ENCODE measurements at regions not wholly inside any gene's neighbourhood (a gene's known extent, or its start where the extent isn't known, plus 50 kb on each side); places are given as distances from the start of the nearest gene placed in this dataset.
"Not testable (repeated sequence)": the region's sequence is repeated elsewhere in the genome, so short reads cannot be mapped to it uniquely, and the experiment has no call there.

DNA sequence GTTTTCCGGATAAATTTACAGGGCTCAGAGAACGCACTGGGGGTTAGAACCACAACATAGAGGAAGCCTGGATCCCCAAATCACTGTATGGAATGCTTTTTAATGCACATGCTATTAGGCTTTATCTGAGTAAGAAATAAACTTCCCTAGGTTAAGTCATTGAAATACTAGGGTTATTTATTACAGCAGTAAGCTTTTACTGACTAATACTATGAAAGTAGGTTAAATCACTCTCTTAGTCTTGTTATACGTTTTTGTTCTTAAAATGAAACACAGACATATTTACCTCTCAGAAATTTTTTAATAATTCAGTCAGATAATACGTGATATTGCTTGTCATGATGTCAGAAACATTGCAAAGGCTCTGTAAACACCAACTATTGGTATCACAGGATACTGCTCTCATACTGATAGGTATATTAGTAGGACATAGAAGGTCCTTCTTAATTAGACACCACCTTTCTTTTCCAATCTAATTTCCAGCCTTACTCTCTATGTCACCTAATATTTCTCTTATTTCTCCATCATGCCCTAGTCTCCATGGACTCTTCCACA, 162.7 kb upstream of the NYAP2 start:
- no peak for DNase-seq

DNA sequence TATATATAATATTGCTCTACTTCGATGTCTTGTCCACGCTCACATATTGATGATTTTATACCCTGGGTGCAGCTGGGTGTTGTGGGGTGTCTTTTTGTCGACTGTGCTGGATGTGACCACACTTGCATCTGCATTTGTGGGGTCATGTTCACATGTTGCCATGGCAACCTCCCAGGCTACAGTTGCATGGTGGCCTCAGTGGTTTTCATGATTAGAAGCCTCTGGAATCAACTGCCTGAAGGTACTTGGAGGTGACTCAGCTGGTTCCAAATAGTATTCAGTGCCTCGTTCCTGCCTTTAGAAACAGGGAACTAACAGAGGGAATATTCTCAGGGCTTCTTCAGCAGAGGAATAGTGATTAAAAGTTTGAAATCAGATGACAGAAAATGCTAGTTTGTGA, 166.3 kb upstream of the NYAP2 start:
- no peak for DNase-seq

DNA sequence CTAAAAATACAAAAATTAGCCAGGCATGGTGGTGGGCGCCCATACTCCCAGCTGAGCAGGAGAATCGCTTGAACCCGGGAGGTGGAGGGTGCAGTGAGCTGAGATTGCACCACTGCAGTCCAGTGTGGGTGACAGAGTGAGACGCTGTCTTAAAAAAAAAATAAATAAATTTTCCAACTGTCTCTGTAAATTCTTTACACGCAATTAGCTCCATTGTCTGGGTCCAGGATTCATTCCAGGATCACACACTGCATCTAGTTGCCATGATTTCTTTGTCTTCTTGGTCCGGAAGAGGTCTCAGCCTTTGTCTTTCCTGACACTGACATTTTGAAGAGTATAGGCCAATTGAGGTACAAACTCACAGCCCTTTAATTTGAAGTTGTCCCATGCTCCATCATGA, 167.6 kb upstream of the NYAP2 start:
- peak; percentile 1 for DNase-seq

DNA sequence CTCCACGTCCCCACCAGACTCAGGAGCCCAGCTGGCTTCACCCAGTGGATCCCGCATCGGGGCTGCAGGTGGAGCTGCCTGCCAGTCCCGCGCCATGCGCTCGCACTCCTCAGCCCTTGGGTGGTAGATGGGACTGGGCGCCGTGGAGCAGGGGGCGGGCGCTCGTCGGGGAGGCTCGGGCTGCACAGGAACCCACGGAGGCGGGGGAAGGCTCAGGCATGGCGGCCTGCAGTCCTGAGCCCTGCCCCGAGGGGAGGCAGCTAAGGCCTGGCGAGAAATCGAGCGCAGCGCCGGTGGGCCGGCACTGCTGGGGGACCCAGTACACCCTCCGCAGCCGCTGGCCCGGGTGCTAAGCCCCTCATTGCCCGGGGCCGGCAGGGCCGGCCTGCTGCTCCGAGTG, 170.2 kb upstream of the NYAP2 start:
- DNase-seq: not testable (repeated sequence)

DNA sequence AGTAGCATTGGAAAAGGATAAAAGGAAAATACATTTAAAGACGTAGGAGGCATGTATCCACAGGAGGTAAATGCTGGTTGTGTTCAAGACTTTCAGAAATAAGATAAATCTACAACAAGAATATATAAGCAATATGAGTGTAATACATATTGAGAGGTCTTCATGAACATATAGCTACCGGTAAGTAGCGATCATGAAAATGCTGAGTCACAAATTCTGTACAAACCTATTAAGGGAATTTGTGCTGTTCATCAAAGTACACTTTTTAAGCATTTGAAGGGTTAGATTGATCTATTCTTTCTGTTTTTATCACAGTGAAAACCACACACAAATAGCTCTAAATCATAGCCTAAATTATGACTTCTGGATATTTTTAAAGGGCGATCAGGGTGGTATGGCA, 173.1 kb upstream of the NYAP2 start:
- DNase-seq: no peak

DNA sequence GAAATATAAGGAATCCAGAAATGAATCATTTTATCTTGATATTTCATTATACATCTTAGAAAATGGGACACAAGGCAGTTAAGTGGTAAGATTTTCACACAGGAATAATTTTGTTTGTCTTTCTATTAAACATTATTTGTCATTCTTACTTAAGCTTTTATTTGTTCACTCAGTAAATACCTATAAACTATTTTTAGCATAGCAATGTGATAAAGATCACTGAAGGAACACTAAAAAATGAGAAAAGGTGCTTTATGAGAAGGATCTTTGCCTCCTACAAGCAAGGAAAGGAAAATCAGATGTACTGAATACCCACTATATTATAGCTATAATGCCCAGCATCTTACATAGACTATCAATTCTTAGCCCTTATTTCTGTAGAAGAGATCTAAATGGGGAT, 176.2 kb upstream of the NYAP2 start:
- no peak for DNase-seq

DNA sequence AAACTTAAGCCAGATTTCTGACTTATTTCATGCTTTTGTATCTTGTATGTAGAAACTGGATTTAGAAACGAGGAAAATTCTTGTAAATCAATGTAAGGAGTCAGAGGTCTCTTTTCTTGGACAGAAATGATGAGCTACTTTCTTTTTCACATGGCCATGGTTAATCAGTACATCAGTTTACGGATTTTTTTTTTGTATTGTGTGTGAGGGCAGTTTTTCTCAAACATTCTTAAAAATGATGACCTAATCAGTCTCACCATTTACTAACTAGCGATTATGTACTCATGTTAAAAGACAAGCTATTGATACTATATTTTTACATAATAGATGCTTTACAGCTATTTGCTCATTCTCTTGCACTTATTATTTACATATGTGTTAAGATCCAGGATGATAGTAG, 165.2 kb upstream of the DOCK10 start:
- DNase-seq: no peak

DNA sequence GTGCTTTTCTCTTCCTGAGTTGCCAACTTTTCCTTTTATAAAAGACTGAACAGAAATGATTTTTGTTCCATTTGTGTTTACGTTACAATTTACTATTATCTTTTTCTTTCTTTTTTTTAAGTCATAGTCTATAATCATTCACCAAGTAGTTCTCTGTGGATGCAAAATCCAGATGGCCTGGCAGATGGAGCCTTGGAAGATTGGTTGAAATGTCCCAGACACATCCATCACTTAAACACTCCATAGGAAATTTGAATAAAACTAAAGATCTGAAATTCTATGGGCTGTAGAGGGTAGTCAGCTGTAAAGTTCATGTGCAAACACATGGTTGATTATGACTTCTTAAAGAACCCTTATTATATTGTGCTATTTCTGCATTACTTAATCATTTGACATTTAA, 164.8 kb upstream of the DOCK10 start:
- peak; percentile 91 for DNase-seq

DNA sequence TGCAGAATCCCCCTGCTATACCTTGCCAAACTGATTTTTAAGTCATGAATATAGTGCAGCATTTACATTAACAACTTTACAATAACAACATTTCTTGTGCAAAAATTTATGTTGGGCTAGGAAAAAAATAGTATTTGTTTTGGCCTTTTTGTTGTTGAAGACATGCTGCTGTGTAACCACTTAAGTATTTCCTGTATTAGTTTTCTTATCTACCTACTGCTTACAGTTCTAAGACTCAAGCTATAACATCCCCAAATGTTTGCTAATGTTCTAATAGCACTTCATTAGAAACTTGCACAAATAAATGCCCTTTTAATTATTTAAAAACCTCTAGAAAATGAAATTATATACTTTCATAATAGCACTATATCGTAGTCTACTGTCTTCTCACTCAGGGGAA, 154.3 kb upstream of the DOCK10 start:
- DNase-seq: no peak

DNA sequence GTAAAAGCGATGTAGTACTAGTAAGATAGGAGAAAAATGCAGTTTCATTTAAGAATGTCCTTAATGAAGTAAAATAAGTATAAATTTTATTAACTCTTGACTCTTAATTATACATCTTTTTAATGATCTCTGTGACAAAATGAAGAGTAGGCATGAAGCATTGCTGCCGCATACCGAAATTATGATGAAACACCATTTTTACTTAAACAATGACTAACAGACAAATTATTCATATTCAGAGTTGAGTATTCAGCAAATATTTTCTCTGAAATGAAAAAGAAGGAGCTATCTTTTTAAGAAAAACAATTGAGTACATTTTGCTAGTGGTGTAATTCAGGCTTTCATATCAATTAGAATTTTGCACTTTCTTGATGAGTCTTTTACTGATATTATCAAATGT, 150.6 kb upstream of the DOCK10 start:
- DNase-seq: no peak

DNA sequence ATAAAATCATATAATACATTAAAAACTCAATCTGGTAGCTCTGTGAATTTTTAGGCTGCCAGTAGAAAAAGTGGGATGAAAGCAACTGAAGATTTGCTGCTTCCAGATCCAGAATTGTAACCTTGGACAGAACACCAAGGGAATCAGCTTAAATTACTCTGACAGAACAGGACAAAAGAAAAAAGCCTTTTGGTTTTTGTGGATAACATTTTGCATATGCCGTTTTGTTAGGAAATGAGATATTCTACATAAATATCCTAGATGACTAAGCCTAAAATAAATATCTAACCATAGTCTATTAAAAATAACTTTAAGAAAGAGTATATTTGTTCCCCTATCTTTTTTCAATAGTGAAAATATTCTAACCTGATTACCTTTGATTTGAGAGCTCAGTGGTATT, 148.7 kb upstream of the DOCK10 start:
- no peak for DNase-seq

DNA sequence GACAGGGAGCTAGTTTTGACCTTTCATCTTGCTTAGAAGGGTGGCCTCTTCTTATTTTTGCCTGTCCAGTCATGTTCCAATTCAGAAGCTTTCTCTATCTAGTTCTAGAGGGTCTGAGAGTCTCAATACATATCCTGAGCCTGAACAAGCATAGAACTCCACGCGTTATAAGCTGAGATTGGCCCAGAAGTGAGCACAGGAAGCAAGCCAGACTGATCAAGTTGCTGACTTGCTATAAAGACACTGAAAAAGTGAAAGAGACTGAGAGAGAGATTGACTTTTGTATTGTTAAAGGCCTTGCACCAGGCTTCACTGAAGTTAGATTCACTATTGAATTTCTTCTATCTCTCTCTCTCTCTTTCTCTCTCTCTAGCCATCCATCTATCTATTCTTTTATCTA, 142.7 kb upstream of the DOCK10 start:
- DNase-seq: no peak

DNA sequence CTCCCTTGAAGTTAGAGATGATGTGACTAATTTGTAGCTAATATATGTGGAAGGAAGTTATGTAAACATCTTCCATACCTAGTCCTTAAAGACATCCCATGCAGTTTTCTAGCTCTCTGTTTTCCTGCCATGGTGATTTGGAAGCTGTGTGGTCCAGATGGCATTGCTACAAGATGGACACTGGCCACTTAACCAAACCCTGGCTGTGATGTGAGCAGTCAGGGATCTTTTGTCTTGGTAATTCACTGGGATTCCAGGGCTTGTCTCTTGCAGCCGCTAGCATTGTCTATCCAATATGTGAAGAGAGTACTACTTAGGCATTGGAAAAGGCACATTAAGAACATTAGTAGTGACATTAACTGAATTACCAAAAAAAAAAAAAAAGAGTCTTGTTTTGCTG, 139.9 kb upstream of the DOCK10 start:
- no peak for DNase-seq

DNA sequence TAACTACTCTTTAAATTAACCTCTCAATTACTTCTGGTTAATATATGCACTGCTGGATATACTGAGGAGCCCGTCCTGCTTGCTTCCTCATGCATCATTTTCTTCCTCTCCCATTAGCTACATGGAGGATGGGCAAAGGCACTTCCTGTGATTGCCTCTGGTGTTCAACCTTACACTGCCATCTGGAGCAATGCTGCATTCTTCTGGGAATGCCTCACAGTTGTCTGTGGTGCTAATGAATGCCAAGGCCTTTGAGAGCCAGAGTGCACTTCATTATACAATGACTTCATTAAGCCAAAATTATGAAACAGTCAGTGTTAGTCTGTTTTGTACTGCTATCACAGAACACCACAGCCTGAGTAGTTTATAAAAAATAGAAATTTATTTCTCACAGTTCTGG, 134.8 kb upstream of the DOCK10 start:
- DNase-seq: peak; percentile 60

DNA sequence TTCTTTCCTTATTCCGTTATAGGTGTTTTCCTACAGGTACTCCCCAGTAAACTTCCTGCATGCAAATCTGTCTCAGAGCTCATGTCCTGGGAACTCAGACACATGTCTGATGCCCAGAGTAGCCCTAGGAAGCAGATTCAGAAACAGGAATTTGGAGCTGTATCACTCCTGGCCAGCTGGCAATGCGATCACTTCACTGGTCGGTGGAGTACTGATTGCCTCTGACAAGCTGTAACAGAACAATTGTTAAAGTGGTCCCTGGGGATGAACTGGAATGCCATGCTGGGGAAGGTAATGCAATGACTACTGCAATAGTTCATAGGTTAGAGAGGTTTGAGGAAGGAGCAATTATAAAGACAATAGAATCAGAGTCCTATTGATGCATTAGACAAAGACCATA, 131.6 kb upstream of the DOCK10 start:
- DNase-seq: no peak

DNA sequence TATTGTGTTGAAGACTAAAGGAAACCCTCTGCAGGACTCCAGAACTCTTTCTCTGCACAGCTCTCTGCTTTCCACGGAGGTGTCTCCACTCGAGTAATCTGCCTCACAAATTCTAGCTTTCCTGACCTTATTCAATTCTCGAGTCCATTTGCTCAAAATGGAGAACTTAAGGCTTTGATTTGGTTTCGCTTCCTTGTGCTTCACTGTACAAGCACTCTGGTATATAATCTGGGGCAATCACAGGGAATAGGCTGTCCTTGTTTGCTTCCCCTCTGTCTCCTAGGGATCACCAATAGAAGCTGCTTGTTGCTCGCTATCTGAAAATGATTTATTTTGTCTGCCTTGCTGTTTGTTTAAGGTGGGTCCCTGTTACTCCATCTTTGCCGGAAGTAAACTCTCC, 129.1 kb upstream of the DOCK10 start:
- DNase-seq: no peak

DNA sequence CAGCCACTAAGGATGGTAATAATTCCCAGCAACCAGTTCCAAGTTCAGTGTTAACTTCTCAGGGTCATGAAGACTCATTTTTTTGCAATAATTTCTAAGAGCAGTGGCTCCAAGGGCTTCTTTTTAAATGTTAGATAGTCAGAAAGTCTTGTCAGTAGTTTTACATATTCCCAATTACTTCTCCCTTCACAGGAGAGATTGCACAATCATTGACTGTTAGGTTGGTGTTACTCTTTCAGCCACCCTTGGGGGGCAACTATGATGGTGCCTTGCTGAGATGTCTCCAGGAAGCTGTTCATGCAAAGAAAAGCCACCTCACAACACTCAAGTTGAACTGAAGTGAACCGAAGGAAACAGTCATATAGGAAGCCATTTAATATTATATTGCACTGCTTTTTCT, 127.9 kb upstream of the DOCK10 start:
- DNase-seq: no peak

DNA sequence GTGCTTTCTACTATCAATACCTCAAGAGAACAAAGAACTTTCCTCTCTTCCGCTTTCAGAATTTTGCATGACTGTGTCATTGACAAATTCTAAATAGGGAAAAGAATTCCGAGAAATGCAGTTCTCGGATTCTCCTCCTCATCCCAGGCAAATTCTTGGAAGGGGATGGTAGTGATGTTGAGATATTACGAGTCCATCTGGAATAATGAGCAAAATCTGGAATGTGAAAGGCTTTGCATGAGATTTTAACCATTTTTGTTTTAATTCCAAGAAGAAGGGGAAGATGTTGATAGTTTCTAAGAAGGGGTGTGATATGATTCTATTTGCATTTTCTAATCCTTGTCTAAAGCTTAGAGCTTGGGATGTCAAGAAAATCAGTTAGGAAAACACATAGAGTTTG, 127.1 kb upstream of the DOCK10 start:
- no peak for DNase-seq

DNA sequence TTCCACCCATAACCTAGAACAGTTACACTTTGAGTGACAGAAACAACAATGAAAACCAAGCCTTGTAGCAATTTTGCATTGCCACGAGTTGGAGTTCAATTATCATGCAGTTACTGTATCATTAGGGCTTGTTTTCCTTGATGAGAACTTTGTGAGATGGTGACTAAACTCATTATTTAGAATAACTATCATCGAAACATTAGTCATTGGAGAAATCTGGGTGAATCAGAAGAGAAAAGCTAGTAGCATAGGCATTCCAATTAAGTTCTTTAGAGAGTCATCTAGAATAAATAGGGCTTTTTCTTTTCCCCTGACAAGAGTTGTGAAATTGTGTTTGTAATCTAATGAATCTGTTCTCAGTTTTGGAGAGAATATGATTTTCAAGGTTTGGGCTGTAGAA, 122.8 kb upstream of the DOCK10 start:
- no peak for DNase-seq

DNA sequence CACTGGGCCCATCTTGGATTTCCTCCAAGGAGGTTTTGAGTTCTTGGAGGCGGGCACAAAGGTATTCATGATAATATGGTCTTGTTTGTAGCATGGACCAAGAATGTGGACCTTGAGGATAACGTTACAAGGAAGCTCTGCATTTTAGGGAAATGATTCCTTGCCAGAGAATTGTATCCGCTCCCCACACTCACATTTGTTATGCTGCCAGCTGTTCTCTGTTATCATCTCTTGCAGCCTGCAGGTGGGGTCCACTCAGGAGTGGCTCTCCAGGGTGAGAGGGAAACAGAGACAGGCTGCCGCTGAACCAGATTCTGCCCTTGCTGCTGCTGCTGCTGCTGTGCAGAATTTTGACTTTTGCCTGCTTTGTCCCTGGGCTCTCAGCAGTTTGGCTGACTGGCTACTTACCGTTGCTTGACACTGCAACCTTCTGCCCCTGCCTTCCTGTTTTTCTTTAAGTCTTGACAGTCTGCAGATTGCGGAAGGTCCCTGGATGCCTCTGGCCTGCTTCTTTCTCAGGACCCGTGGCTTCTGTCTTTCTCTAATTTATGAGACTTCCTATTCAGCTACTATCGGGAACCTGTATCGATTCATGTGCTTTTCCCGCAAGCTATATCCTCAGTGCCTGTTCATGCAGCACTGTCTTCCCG, 122.3 kb upstream of the DOCK10 start:
- no peak for DNase-seq

DNA sequence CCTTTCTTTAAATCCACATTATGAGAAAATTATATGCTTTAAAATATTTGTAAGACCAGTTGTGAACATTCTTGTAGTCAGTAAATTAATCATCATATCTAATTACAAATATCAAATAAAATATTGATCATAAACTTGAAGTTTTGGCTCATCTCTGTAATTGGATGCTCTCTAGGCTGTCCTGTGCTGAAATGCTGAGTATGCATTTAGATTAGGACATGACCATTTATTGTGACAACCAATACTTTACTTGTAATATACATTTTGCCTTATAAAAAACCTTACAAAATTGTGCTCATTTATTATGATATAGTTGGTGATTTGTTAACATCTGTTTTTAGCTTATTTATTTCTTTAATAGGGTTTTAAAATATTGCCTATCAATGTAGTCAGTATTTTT, 116.1 kb upstream of the DOCK10 start:
- DNase-seq: no peak

DNA sequence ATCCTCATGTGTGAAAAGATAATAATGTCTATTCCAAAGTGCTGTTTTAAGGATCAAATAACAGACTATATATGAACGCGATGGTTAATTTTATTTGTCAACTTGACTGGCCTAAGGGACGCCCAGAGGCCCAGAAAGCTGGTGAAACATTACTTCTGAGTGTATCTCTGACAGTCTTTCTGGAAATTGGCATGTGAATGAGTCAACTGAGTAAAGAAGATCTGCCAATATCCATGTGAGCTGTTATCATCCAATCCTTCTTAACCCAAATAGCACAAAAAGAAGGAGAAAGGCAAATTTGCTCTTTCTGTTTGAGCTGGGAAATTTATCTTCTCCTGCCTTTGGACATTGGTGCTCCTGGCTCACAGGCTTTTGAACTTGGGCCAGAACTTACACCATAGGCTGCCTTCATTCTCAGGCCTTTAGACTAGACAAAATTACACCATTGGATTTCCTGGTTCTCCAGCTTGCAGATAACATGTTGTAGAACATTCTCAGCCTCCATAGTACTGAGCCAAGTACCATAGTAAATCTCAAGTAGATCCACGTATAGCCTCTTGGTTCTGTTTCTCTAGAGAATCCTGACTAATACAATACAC, 114.7 kb upstream of the DOCK10 start:
- no peak for DNase-seq

DNA sequence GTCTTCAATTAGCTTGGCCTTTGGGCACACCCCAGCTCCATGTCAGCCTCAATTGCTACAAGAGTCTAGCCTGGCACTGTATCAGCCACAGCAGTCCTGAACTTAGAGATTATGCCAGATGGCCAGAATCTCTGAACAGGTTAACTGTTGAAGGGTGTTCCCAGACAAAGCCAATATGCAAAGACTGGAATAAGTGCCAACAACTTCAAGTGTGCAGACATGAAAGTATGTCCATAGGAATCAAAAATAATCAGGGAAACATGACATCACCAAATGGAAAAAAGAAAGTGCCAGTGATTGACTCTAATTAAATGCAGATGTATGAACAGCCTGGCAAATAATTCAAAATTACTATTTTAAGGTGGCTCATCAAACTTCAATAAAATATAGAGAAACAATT, 98.5 kb upstream of the DOCK10 start:
- peak; percentile 55 for DNase-seq

DNA sequence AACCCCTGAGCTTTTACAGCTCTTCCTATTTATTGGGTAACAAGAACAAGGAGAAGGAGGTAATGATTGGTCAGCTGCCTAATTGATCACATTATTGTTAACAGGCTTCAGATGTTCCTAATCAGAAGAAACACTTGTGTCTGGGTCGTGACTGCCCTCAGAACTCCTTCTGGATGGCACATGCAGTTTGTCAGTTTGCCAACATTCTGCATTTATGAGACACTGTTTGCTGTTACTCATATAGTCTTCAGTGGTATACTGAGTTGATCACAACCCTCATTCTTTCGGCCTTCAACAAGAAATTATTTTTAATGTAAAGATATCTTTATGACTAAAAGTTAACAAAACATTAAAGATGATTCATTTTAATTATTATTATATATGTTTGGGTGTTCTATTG, 95.7 kb upstream of the DOCK10 start:
- no peak for DNase-seq

DNA sequence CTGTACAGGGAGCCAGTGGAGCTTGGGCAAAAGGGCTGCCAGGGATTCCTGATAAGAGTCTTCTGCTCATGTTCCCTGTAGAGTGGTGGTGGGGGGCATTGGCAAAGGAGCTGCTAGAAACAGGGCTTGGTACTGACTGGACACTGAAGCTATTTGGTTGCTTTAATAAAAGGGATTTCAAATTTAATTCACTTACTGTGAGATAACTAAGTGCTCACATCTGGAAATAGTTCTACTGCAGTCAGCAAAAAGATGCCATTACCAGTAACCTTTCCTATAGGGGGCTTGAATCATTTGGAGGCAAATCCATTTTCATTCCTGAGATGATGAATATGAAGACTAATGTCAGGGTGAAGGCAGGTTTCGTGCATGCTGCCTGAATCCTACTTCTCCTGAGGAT, 94.3 kb upstream of the DOCK10 start:
- no peak for DNase-seq

Measured in NCI-H446 treated with DMSO at 0.1 percent for 48 hours (cell line).